GM12873 (cell line): ENCODE measurements at regions not wholly inside any gene's neighbourhood (a gene's known extent, or its start where the extent isn't known, plus 50 kb on each side); places are given as distances from the start of the nearest gene placed in this dataset.

ENCODE experiments used
- TF ChIP-seq, protein P1 (sequence below): IDR thresholded peaks from 2 replicates; pipeline ENCODE4 v1.5.1; 2012; ENCODE audit warnings: low read depth, mild to moderate bottlenecking, moderate library complexity, low read length, control low read depth; ENCODE audit not compliant: insufficient read depth; ENCODE audit errors: missing control alignments

DNA sequence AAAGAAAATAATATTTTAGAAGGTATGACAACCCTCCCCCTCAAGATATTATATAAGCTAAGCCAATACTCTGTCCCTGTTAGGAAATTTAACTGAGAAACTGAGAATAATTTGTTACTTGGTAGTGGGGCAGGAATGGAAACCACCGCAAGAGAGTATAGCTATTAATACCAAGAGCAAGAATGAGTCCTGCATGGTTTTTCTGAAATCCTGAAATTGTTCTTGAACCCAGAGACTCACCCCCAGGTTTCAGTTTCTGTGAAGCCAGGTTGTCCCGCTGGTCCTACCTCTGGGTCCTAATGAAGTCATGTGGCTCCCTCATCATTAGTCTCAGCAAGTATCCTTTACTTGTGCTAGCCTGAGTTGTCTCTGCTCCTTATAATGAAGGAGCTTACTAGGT is 671.0 kb upstream of the ACVR2A start:
- TF ChIP-seq, protein P1, sequence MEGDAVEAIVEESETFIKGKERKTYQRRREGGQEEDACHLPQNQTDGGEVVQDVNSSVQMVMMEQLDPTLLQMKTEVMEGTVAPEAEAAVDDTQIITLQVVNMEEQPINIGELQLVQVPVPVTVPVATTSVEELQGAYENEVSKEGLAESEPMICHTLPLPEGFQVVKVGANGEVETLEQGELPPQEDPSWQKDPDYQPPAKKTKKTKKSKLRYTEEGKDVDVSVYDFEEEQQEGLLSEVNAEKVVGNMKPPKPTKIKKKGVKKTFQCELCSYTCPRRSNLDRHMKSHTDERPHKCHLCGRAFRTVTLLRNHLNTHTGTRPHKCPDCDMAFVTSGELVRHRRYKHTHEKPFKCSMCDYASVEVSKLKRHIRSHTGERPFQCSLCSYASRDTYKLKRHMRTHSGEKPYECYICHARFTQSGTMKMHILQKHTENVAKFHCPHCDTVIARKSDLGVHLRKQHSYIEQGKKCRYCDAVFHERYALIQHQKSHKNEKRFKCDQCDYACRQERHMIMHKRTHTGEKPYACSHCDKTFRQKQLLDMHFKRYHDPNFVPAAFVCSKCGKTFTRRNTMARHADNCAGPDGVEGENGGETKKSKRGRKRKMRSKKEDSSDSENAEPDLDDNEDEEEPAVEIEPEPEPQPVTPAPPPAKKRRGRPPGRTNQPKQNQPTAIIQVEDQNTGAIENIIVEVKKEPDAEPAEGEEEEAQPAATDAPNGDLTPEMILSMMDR, result no peak

GRCh38 chr2:147173189-147173581 is 671.6 kb upstream of the ACVR2A start:
- TF ChIP-seq, protein P1, result no peak

DNA sequence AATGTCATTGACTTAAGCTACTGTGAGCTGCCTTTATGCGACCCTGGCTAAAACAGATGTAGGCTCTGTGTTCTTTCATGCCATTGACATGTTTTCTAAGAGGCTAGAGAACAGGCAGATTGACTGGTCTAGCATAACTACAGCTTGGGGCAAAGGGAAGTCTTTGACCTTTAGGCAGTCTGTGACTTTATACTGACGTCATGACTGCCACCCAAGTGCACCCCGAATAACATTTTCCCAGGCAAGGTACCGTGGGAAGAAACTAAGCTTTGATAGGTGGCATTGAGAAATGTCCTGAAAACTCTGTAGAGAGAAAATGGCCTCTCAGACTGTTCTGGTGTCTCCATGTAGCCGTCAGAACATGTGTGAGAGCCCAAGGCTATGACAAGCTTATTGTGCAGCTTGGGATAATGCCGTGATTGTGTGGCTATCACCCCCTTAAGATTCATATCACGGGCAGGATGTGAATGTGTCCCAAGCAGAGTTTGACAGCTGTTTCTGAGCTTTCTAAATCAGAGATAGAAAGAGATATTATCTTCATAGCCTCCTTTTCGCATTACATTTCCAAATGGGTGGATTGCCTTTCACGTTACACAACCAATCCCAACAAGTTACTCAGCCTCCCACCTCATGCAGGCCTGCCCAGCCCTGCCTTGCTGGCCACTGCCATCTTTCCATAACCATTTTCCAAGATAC is 672.2 kb upstream of the ACVR2A start:
- TF ChIP-seq, protein P1, result no peak

- TF ChIP-seq, protein P1, result no peak
These were observed 672.9 kb upstream of the ACVR2A start for GRCh38 chr2:147171941-147172340.

DNA sequence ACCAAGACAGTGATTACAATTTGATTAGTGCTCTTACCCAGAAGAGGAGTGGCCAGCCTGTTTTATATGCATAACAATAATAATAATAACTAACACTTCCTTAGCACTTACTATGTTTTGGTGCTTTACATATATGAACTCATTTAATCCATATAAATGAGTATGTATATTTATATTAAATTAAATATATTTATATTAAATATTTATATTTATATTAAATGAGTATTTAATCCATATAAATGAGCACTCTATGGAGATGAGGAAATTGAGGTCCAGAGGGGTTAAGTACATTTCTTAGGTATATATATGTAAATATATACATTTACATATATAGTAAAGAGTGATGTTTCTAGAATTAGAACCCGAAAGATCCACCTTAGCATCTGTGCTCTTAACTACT is 673.9 kb upstream of the ACVR2A start:
- TF ChIP-seq, protein P1, result no peak

DNA sequence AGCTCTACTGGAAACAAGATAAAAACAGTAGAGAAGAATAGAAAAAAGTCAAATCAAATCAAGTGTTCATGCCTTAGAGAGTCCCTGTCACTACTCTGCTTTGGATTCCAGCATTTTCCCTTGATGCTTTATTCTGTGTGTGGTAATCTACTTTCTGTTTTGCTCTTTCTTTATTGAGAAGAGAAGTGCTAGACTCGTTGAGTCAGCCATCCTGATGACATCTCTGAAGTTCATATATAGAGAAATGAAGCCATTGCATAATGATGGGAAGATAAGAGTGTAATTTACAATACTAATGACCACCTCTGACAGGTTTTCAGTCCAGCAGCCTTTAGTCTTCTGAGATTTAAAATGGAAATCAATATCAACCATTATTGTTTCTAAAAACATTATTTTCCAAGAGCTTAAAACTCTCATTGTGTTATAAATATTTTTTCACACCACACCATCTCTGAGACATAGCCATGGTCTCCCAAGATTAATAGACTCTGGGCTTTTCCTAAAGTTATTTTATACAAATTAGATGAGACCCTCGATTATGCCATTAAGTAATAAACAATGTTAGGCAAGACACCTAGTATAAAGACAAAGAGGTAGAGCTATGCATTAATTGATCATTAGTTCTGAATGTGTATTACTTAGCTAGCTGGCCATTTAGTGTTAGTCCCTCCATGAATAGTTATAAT is 679.0 kb upstream of the ACVR2A start:
- TF ChIP-seq, protein P1, result no peak

DNA sequence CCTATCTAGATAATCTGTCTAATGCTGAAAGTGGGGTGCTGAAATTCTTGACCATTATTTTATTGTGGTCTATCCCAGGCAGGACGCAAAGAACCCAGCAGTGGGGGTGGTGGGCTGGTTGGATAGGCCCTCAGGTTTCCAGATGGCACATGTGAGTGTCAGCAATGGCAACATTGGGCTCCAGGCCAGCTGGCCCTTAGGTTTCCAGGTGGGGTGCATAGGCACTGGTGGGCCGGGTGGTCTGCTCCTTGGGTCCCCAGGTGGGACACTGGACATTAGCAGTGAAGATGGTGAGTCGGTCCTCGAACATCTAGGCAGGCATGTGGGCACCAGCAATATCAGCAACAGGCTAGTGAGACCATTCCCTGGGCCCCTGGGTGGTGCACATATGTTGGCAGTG is 680.3 kb upstream of the ACVR2A start:
- TF ChIP-seq, protein P1, result no peak
